HG03565 (cell line): ENCODE measurements at regions not wholly inside any gene's neighbourhood (a gene's known extent, or its start where the extent isn't known, plus 50 kb on each side); places are given as distances from the start of the nearest gene placed in this dataset.
"Not testable (repeated sequence)": the region's sequence is repeated elsewhere in the genome, so short reads cannot be mapped to it uniquely, and the experiment has no call there.

ENCODE experiments used
- ATAC-seq: cut with Tn5 transposase; IDR thresholded peaks from one replicate; pipeline ENCODE4 v1.9.1; 2021; ENCODE audit warnings: mild to moderate bottlenecking, moderate library complexity; ENCODE audit not compliant: unreplicated experiment

DNA sequence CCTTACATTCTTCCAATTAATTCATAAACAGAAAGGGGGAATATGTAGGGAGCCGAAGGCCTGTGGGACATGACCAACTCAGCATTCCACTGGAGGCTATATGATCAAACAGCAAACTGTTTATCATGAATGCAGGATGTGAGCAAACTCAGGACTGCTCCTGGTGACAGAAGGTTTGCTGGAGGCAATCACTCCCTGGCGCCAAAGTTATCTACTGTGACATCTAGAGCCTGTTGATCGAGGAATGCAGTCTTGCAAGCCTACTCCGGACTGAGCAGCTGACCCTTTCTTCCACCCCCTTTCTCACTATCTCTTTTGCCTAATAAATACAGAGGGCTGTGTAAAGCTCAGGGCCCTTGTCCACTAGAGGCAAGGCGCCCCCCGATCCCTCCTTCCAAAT, 122.0 kb upstream of the ZCCHC13 start:
- not testable (repeated sequence) for ATAC-seq

GRCh38 chrX:74180716-74181115, 123.3 kb upstream of the ZCCHC13 start:
- ATAC-seq: no peak

DNA sequence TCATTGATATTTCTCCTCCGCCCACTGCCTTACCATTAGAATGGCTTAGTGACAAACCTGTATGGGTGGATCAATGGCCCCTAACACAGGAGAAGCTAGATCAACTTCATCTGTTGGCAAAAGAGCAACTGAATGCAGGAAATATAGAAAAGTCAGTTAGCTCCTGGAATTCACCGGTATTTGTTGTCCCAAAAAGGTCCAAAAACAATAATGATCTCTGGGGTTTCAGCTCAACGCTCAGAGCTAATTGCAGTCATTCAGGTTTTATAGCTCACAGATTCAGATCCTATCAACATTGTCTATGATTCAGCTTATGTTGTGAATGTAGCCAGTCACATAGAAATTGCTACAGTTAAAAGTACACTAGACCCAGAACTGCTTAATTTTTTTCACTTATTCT, 124.0 kb upstream of the ZCCHC13 start:
- ATAC-seq: no peak

DNA sequence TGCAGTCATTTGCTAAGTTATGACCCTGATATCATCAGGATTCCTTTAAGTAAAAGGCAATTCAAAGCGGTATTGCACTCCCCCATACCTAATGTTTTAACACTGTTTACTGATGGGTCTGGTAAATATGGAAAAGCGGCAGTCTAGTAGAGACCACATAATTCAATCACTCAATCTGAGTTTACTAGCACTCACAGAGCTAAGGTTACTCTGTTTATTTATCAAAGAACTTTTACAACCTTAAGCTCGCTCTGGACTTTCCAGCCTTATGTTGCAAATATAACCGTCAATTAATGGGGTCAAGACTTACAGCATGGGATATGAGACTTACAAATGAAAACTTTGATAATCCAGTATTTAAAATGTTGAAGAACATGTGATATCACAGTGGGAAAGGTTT, 124.5 kb upstream of the ZCCHC13 start:
- ATAC-seq: no peak

- ATAC-seq: no peak
These were observed 124.9 kb upstream of the ZCCHC13 start for GRCh38 chrX:74179071-74179470.

GRCh38 chrX:74178536-74178935, 125.4 kb upstream of the ZCCHC13 start:
- no peak for ATAC-seq

GRCh38 chrX:74171465-74171864, 132.5 kb upstream of the ZCCHC13 start:
- ATAC-seq: no peak

GRCh38 chrX:74162199-74162598, 141.8 kb upstream of the ZCCHC13 start:
- ATAC-seq: no peak

DNA sequence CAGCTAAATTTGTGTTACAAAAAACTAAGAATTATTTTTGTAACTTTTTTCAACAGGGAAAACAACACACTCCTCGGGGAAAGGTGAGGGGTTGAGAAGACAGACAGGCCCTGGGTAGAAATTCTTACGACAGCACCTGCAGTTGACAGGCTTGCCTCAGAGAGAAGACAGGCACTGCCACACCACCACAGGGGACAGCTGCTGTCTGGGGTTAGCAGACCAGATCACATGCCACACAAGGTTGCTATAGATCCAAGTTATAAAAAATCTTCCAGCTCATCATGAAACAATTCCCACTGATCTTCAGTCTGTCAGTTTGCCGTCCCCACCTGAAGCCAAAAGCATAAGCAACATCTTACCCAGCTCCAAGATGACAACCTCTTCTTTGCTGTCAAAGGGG, 143.2 kb upstream of the ZCCHC13 start:
- no peak for ATAC-seq

GRCh38 chrX:74160358-74160757, 143.6 kb upstream of the ZCCHC13 start:
- ATAC-seq: no peak

DNA sequence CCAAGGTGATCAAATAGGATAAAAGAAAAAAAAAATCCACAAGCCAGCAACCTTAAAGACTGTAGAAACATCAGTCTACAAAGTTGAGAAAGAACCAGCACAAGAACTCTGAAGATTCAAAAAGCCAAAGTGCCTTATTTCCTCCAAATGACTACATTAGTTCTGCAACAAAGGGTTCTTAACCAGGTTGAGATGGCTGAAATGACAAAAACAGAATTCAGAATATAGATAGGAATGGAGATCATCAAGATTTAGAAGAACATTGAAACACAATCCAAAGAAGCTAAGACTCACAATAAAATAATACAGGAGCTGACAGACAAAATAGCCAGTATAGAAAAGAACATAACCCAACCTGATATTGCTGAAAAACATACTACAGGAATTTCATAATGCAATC, 156.5 kb upstream of the ZCCHC13 start:
- ATAC-seq: no peak

DNA sequence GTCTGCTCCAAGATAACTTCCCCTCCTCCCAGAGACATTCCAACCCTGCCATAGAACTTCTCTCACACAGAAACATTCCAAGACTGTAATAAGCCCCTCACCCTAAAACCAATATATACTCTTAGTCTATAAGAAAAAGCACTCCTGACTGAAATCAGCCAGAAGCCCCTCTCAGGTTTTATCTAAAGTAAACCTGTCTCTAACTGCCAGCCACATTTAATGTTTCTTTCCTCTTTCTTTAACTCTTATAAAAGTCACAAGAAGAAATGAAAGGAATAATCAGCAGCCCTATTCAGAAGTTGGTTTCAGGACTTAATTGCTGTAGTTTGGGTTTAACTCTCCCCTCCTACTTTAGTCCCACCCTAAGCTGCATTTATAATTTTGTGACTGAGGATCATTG, 165.0 kb upstream of the ZCCHC13 start:
- no peak for ATAC-seq

DNA sequence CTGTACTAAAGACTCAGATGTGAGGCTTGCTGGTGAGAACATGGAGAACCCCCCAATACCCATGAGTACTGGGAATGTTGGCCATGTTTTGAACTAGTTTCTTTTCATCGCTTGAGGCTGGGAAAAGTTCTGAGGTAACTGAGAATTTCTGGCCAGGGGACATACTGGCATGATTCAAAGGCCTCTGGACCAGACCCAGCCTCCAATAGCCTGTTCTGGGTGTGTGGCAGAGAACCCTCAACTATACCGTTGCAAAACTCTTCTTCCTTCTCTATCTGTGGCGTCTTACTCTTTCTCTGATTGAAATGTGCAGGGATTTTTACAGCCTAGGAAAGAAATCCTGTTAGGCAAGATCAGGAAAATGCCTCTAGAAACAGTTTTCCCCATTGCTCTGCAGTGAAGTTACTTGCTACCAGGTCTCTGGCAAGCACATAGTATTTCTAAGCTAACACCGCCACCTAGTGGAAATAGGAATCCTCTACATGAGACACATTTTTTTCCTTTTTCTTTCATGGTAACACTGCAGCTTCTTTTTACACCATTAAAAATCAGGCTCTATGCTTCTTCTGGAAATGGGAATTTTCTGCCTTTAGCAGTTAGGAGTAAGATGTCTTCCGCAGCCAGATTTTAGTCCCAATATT, 170.7 kb upstream of the ZCCHC13 start:
- ATAC-seq: no peak

DNA sequence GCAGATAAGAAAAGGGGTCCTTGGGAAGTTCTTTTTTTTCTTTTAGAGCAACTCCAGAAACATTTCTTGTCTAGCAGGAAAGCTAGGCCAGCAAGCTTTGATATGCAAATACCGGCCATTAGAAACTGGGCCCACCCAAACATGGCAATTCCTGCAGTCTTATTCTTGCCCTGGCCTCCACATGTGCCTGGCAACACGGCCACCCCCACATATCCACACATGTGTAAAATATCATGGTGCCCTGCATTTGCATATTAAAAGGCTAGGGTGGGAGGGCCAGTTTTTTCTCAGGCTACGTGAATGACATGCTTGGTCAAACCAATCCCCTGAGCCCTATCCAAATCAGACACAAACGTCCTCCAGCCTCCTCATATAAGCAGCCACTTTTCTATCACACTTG, 171.7 kb upstream of the ZCCHC13 start:
- no peak for ATAC-seq

DNA sequence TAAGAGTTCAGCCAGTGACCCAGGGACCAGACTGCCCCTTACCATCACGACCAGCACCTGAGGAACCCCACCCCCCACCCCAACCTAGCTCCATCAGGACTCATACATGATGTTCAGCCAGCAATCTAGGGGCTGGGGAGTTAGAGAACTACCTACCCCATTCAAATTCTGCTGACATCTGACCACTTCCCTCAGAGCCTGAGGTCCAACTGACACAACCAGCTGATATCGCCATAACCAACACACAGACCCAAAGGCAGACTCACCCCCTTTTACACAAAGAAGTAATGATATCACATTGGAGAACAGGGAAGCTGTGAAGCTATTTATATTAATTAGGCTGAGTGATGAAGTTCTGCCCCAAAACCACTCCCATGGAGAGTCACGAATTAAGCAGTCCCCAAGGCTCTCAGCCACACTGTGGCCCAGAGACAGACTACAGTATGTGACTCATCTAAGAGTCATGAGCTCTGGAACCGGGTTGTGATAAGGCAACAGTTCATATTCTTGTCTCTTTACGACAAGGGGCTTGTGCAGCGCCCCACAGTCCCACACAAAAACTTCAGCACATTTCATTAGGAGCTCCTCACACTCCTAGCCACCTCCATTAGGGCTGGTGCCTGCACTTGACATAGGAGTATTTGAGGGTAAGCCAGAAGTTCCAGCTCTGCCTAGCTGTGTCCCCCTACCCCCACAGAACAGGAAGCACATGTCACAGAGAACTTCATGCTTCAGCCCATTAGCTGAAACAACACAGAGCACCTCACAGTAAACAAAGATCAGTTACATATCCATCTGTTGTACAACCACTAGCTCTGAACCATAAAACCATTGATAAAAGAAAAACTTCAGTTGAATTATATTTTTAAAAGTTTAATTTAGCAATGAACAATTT, 184.7 kb upstream of the ZCCHC13 start:
- ATAC-seq: no peak

GRCh38 chrX:74117962-74118902, 185.7 kb upstream of the ZCCHC13 start:
- ATAC-seq: no peak

DNA sequence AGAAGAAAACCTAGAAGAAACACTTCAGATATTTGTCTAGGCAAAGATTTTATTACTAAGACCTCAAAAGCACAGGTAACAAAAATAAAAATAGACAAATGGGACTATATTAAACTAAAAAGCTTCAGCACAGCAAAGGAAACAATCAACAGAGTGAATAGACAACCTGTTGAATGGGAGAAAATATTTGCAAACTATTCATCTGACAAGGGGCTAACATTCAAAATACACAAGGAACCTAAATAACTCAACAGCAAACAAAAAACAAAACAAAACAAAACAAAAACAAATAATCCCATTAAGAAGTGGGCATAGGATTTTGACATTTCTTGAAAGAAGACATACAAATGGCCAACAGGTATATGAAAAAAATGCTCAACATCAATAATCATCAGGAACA, 192.7 kb upstream of the ZCCHC13 start:
- ATAC-seq: no peak

- no peak for ATAC-seq
These were observed 196.3 kb upstream of the ZCCHC13 start for GRCh38 chrX:74107666-74108065.

DNA sequence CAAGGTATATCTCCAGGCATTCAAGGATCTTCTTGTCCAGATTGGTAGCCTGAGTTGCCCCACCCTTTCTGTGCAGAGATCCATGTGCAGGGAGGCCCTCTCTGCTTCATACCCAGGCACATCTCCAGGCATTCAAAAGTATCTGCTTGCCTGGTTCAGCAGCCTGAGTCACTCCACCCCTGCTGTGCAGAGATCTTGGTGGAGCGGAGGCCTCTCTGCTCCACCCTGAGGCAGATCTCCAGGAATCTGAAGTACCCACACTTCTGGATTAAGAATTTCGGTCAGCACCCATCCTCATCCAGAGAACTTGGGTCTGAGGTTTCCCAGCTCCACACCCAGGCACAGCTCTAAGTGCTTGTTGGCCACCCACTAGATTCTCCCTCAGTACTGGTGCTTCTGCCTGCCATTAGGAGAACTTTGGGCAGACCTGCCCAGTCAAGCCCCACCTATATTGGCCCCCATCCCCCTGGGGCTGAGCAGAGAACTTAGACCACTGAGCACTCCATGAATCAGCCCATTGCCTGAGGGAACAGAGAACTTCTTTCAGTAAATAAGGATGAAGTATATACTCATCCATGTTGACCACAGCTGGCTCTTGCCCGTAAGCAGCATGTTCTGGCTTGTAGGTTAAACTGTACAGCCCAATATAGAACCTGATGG, 199.5 kb upstream of the ZCCHC13 start:
- no peak for ATAC-seq

DNA sequence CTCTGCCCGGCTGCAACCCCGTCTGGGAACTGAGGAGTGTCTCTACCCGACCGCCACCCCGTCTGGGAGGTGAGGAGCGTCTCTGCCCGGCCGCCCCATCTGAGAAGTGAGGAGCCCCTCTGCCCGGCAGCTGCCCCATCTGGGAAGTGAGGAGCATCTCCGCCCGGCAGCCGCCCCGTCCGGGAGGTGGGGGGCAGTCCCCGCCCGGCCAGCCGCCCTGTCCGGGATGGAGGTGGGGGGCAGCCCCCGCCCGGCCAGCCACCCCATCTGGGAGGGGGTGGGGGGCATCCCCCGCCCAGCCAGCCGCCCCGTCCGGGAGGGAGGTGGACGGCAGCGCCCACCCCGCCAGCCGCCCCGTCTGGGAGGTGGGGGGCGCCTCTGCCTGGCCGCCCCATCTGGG, 205.6 kb upstream of the ZCCHC13 start:
- not testable (repeated sequence) for ATAC-seq

- ATAC-seq: no peak
These were observed 213.9 kb upstream of the ZCCHC13 start for GRCh38 chrX:74090049-74090448.
